AG10803 (cell line): ENCODE measurements at regions not wholly inside any gene's neighbourhood (a gene's known extent, or its start where the extent isn't known, plus 50 kb on each side); places are given as distances from the start of the nearest gene placed in this dataset.

ENCODE experiments used
- DNase-seq: peaks from one replicate; pipeline ENCODE4 v3.0.0; 2010; ENCODE audit warnings: low read depth
- H3K4me3 ChIP-seq: 2 replicates; pipeline ENCODE4 v1.5.1; 2011; ENCODE audit warnings: mild to moderate bottlenecking, low read length, control low read depth
- TF ChIP-seq, protein P1 (sequence below): conservative IDR thresholded peaks from 2 replicates; pipeline ENCODE4 v1.5.1; 2011; ENCODE audit warnings: mild to moderate bottlenecking, low read length, control low read depth, inconsistent platforms

DNA sequence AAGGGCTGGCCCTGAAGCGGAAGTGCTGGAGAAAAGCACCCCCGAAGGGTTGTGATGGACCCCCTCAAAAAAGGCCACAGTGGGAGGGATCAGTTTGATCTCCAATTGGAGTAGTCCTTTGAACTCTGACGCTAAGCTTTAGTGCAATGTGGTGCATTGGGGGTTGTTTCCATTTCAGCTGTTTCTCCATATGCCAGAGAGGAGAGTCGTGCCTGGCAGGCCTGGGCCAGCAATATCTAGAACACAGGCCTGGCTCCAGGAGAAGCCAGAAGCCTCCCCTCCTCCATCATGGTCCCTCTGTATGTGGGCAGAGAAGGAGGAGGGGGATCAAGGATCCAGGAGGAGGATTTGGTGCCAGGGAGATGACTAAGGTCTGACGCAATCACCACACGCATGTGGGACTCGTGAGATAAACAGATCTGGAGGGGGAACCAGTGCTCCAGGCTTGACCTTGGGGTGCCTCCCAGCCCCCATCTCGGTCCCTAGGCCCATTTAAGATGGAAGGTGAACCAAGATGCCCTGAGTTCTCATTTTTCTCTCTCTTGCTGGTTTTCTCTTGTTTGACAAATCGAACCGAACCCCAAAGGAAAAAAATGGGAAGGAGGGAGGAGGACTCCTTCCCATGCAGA, 517.4 kb upstream of the JARID2 start:
- TF ChIP-seq, protein P1, sequence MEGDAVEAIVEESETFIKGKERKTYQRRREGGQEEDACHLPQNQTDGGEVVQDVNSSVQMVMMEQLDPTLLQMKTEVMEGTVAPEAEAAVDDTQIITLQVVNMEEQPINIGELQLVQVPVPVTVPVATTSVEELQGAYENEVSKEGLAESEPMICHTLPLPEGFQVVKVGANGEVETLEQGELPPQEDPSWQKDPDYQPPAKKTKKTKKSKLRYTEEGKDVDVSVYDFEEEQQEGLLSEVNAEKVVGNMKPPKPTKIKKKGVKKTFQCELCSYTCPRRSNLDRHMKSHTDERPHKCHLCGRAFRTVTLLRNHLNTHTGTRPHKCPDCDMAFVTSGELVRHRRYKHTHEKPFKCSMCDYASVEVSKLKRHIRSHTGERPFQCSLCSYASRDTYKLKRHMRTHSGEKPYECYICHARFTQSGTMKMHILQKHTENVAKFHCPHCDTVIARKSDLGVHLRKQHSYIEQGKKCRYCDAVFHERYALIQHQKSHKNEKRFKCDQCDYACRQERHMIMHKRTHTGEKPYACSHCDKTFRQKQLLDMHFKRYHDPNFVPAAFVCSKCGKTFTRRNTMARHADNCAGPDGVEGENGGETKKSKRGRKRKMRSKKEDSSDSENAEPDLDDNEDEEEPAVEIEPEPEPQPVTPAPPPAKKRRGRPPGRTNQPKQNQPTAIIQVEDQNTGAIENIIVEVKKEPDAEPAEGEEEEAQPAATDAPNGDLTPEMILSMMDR, result no peak
- H3K4me3 ChIP-seq, result no peak overlapping the region
- DNase-seq, result peak; percentile 77

GRCh38 chr6:14729129-14729871, 516.6 kb upstream of the JARID2 start:
- TF ChIP-seq, protein P1, result no peak
- DNase-seq, result no peak
- H3K4me3 ChIP-seq, result no peak overlapping the region

DNA sequence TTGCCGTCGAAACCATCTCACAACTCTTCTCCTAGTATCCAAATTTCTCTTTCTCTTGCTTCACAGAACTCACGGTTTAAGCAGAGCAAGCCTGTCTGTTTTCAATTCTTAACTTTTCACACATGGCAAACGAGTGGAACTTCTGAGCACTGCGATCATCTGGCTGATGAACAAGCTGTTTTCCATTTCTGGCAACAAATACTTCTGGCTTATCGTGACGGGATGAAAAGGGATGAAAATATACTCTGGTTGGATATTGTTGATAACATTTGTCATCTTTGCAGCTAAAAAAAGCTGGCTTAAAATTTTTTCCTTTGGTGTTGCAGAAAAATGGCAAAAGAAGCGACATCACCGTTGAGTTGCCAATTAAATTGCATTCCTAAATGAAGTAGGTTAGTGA, 515.2 kb upstream of the JARID2 start:
- peak; percentile 76 for DNase-seq
- H3K4me3 ChIP-seq, result no peak overlapping the region
- TF ChIP-seq, protein P1, result no peak

GRCh38 chr6:14731611-14732010, 514.3 kb upstream of the JARID2 start:
- TF ChIP-seq, protein P1, result no peak
- H3K4me3 ChIP-seq, result no peak overlapping the region
- DNase-seq, result no peak

DNA sequence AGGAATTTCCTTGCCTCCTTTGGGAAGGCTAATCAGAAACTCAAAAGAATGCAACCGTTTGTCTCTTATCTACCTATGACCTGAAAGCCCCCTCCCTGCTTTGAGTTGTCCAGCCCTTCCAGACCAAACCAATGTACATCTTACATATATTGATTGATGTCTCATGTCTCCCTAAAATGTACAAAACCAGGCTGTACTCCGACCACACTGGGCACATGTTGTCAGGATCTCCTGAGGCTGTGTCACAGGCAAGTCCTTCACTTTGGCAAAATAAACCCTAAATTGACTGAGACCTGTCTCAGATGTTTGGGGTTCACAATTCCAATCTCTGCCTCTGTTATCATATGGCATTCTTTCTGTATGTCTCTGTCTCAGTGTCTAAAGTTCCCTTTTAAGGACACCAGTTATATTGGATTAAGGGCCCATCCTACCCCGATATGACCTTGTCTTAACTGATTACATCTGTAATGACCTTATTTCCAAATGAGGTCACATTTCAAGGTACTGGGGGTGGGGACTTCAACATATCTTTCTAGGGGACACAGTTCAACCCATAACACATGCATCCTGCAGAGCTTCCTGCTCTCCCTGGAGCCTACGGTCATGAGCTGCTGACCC, 513.5 kb upstream of the JARID2 start:
- no peak for DNase-seq
- TF ChIP-seq, protein P1, result no peak
- no peak overlapping the region for H3K4me3 ChIP-seq

- peak; percentile 52 for DNase-seq
- TF ChIP-seq, protein P1, result no peak
- no peak overlapping the region for H3K4me3 ChIP-seq
Observed at GRCh38 chr6:14732844-14733757, 512.8 kb upstream of the JARID2 start.
